RWPE1 (cell line): ENCODE measurements at regions not wholly inside any gene's neighbourhood (a gene's known extent, or its start where the extent isn't known, plus 50 kb on each side); places are given as distances from the start of the nearest gene placed in this dataset.

ENCODE experiments used
- CTCF ChIA-PET: fragments of 350-600 bp; sonication (Branson Sonifier 250); formaldehyde crosslinking; extraction: SDS; loops from one replicate; lab custom pipeline; 2021; lab: Yijun Ruan, JAX
- POLR2A ChIA-PET: fragments of 400-600 bp; formaldehyde crosslinking; extraction: SDS; loops from one replicate; lab custom pipeline; 2020; ENCODE audit warnings: antibody characterized with exemption; ENCODE audit not compliant: low non-redundant PET; lab: Yijun Ruan, JAX
- DNase-seq: peaks from one replicate; pipeline ENCODE4 v3.0.0; 2012; ENCODE audit warnings: low spot score
- H3K27ac ChIP-seq: fragments of 450-650 bp; 2 replicates; pipeline ENCODE4 v1.5.1; 2017
- TF ChIP-seq, protein P1 (sequence below): fragments of 450-650 bp; conservative IDR thresholded peaks from 2 replicates; pipeline ENCODE4 v1.5.1; 2017; ENCODE audit warnings: low read depth, mild to moderate bottlenecking

DNA sequence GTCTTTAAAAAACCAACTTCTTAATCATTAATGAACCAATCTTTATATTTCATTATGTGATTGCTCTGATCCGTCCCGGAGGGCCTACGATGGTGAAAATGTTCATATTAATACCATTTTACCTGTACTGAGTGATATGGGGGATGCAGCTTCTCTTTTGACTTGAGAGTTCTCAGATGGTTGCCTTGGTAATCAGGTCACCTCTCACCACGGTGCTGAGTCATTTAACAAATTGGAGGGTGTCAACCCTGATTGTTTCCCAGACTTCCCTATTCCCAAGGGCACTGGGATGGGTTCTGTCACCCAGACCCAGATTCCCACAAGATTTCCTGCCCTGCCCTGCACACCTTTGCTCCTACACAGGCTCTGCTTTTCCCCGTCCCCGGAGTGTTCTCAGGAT is 128.5 kb upstream of the TMTC4 start:
- CTCF ChIA-PET, result no interaction called here
- DNase-seq, result no peak
- TF ChIP-seq, protein P1, sequence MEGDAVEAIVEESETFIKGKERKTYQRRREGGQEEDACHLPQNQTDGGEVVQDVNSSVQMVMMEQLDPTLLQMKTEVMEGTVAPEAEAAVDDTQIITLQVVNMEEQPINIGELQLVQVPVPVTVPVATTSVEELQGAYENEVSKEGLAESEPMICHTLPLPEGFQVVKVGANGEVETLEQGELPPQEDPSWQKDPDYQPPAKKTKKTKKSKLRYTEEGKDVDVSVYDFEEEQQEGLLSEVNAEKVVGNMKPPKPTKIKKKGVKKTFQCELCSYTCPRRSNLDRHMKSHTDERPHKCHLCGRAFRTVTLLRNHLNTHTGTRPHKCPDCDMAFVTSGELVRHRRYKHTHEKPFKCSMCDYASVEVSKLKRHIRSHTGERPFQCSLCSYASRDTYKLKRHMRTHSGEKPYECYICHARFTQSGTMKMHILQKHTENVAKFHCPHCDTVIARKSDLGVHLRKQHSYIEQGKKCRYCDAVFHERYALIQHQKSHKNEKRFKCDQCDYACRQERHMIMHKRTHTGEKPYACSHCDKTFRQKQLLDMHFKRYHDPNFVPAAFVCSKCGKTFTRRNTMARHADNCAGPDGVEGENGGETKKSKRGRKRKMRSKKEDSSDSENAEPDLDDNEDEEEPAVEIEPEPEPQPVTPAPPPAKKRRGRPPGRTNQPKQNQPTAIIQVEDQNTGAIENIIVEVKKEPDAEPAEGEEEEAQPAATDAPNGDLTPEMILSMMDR, result no peak
- POLR2A ChIA-PET, result no interaction called here
- H3K27ac ChIP-seq, result no peak overlapping the region

DNA sequence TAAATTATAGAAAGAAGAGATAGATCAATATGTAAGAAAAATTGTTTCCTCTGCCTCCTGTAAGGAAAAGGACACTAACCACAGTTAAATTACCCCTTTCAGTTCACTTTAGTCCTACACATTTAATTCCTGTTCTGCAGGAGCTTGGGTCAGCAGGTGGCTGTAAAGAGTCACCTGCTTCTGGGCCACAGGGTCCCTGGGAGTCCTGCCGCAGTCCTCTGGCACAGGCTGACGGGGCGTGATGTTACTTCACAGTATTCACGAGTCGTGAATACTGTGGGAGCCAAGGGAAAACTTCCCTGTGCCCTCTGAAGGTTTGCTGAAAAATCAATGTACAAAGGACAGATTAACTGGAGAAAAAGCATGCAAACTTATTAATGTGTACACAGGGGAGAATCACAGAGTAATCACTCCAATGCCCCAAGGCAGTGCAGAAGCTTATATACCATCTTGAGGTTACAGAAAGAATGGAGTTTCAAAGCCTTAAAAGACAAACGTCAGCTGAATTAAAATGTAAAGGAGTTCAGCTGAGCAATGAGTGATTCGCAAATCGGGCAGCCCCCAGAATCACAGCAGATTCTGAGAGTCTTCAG is 125.8 kb upstream of the TMTC4 start:
- H3K27ac ChIP-seq, result no peak overlapping the region
- DNase-seq, result no peak
- ChIA-PET POLR2A (no interaction called here), CTCF (interaction anchor here (0.8 kb wide), 1 partner anchor 127 kb away, joined by 3 read pairs; no protein-coding TSS in a partner anchor)
- TF ChIP-seq, protein P1, result no peak

DNA sequence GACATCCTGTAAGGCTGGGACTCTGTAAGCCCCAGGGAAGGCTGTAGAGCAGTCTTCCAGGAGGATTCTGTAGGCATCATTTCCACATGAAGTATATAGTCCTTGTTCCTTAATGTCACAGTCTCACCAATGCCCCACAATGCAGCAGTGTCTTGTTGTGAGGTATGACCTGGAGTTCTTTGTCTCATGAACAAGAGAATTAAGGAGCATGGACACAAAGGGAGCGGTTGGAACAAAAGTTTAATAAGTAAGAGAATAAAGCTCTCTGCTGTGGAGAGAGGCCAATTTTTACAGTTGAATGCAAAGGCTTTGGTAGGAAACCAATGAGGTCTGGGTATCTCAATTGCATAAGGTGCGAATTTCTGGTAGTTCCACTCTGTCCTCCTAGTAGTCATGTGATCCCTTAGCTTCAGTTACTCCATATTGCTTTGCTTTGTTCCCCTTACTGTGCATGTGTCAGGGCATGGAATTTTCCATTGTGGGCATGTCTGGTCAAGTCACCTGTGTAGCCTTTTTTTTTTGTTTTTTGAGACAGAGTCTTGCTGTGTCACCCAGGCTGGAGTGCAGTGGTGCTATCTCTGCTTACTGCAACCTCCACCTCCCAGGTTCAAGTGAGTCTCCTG is 124.3 kb upstream of the TMTC4 start:
- ChIA-PET CTCF (interaction anchor here (0.6 kb wide), 1 partner anchor 25 kb away, joined by 3 read pairs; no protein-coding TSS in a partner anchor), POLR2A (no interaction called here)
- DNase-seq, result no peak
- H3K27ac ChIP-seq, result no peak overlapping the region
- TF ChIP-seq, protein P1, result no peak

DNA sequence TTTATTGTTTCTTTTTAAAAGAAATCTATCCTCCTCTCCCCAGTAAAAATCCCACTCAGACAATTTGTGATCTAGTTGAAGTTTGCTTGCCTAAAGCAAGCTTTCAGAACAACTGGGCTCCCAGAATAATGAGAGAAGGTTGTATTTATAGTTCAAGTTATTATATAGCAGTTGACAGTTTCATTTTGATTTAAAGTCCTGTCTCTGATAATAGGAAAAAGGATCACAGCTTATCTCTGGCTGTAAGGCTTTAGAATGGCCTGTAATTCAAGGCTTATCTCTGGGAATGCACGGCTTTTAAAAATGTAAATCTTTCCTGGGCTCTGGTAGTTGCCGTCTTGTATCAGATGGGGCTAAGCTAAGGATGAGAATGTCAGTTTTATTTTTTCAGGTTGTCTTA is 123.3 kb upstream of the TMTC4 start:
- POLR2A ChIA-PET, result no interaction called here
- CTCF ChIA-PET, result no interaction called here
- TF ChIP-seq, protein P1, result no peak
- no peak for DNase-seq
- H3K27ac ChIP-seq, result no peak overlapping the region

DNA sequence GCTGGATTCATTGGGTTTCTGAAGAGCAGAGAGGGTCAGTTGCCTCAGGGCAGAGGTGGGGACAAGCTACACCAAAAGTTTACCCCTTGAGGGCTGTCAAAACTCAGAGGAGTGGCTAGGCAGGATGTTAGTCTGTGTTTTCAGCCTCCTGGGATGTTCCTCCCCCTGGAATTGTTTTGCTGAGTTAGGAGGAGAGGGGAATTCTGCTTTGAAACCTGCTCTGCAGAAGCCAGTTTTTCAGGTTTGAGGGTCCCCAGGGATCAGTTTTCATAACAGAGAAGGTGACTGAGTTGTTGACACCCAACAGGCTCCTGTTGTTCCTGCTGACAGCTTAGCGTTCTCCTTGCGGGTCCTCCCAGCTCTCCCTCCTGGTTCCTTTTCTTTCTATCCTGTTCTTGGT is 121.9 kb upstream of the TMTC4 start:
- ChIA-PET POLR2A (no interaction called here), CTCF (no interaction called here)
- no peak overlapping the region for H3K27ac ChIP-seq
- no peak for DNase-seq
- TF ChIP-seq, protein P1, result no peak

DNA sequence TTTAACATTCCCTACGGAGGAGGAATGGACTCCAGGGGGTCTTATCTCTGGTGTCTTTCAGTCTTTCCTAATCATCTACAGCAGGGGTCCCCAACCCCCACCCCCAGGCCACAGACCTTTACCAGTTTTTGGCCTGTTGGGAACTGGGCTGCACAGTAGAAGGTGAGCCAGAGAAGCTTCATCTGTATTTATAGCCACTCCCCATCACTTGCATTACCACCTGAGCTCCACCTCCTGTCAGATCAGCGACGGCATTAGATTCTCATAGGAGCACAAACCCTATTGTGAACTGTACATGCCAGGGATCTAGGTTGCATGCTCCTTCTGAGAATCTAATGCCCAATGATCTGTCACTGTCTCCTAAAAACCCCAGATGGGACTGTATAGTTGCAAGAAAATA is 120.0 kb upstream of the TMTC4 start:
- H3K27ac ChIP-seq, result no peak overlapping the region
- CTCF ChIA-PET, result no interaction called here
- TF ChIP-seq, protein P1, result no peak
- DNase-seq, result no peak
- POLR2A ChIA-PET, result no interaction called here
